ENCODE measurements at regions not wholly inside any gene's neighbourhood (a gene's known extent, or its start where the extent isn't known, plus 50 kb on each side); places are given as distances from the start of the nearest gene placed in this dataset.

DNA sequence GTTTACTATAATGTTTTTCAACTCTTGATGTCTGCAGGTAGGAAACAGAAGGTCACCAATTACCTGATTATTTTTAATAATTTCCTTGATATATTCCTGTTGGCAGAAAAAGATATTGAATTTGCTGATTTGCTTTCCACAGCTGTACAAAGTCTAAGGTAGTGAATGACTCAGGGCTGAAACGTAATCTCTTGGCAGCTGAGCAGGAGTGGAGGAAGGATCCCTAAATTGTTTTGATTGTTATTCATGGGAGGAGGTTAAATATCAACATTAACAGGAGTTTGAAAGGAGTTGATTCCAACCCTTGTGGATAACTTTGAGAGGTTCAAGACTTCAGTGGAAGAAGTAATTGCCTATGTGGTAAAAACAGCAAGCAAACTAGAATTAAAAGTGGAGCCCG is 345.2 kb upstream of the SLC8A1 start:
- DNase-seq (ENCODE audit: low read depth in 2 of 2) = no peak

DNA sequence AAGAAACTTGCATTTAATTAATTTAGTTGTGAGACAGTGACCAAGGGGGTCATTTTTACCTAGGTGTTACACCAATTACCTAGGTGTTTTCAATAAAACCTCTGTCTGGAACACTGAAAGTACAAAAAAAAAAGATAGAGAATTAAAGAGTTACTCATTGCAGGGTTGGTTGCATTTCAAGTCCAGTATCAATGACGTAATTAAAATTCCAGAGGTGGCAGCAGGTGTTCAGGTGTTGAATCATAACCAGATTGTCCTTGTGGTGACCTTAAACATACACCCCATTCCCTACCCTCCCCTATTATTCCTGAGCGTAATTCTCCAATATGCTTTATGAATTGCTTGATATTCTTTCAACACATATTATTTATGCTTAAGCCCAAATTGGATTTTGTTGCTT is 352.0 kb upstream of the SLC8A1 start:
- DNase-seq (ENCODE audit: low read depth in 2 of 2) = no peak

DNA sequence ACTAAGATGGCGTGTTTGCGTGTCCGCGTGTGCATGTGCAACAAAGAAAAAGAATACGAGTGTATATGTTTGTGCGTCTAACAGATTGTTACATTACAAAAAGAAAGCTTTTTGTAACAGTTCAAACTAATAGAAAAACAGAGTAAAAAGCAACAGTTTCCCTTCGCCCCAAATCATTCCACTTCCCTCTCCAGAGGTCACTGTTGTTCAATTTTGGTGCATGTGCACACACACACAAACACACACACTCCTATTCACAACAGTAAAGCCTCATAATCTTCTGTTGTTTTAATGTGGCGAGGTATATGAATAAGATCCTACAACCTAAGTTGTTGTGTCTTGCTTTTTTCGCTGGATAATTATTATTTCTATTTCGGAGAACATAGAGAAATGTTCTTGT is 357.3 kb upstream of the SLC8A1 start:
- no peak for DNase-seq (ENCODE audit: low read depth in 2 of 2)

- no peak for DNase-seq (ENCODE audit: low read depth in 2 of 2)
Measured at GRCh38 chr2:40814616-40815015, 362.7 kb upstream of the SLC8A1 start.

- DNase-seq (ENCODE audit: low read depth in 2 of 2) = no peak
Measured at GRCh38 chr2:40820319-40820718, 368.4 kb upstream of the SLC8A1 start.

DNA sequence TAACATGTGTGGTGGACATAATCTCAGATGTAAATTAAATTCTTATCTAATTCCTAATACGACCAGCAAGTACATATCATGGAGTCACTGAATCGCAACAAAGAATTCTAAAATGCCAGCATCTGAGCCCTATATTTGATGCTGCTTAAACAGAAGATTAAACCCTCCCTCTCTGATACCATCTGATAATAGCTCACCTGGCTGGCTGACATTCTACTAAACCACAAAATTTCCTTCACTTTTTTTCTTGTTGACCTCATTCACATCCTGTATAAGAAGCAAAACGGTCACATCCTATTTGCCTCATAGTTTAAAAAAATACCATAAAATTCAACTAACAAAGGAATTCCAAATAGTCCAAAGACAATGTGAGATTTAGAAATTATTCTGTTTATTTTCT is 371.6 kb upstream of the SLC8A1 start:
- no peak for DNase-seq (ENCODE audit: low read depth in 2 of 2)

DNA sequence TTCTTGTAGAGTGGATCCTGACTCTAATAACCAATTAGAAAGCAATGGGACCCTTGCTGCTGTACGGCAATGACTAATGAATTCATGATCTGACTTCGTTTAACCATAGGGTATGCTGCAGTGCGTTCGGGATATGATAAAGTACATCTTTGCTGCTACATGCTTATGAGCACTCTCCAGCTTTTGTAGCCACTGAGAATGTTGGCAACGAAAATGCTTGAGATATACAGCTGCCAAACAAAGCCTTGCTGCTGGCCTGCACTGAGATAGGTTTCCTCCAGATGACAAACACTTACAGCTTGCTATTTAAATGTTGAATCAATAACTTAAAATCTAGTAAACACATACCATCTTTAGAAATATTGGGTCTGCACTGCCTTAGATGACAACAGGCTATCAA is 372.4 kb upstream of the SLC8A1 start:
- no peak for DNase-seq (ENCODE audit: low read depth in 2 of 2)

- DNase-seq (ENCODE audit: low read depth in 2 of 2) = no peak
Measured at GRCh38 chr2:40827392-40827791, 375.5 kb upstream of the SLC8A1 start.

DNA sequence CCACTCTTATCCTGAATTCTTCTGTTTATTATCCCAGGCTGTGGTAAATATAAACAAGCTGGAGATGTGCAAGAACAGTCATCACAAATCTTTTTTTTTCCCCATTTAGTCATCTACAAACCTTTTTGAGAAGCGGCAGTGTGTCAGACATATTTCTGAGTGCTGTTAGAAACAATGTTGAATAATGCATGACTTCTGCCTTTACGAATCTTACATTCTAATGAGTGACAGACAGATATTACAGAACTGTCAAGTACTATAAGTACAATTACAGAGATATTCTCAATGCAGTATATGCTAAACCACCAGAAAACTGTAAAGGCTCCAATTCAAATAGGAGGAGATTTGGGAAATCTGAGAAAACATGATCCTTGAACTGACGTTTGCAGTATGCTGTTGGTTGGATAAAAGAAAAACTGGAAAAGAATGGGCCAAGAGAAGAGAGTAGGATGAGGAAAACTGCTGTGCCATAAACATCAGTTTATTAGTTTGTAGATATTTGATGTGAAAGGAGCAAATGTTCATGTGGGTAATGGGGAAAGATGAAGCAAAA is 379.5 kb upstream of the SLC8A1 start:
- DNase-seq (ENCODE audit: low read depth in 2 of 2) = no peak

- DNase-seq (ENCODE audit: low read depth in 2 of 2) = no peak
Measured at GRCh38 chr2:40841856-40842255, 390.0 kb upstream of the SLC8A1 start.

GRCh38 chr2:40844353-40845277 is 392.7 kb upstream of the SLC8A1 start:
- no peak for DNase-seq (ENCODE audit: low read depth in 2 of 2)

GRCh38 chr2:40851661-40852060 is 399.8 kb upstream of the SLC8A1 start:
- no peak for DNase-seq (ENCODE audit: low read depth in 2 of 2)

GRCh38 chr2:40859617-40860016 is 407.7 kb upstream of the SLC8A1 start:
- DNase-seq (ENCODE audit: low read depth in 2 of 2) = no peak

- DNase-seq (ENCODE audit: low read depth in 2 of 2) = no peak
Measured at GRCh38 chr2:40867829-40868228, 415.9 kb upstream of the SLC8A1 start.

- no peak for DNase-seq (ENCODE audit: low read depth in 2 of 2)
Measured at GRCh38 chr2:40872580-40872979, 420.7 kb upstream of the SLC8A1 start.

GRCh38 chr2:40874380-40874779 is 422.5 kb upstream of the SLC8A1 start:
- no peak for DNase-seq (ENCODE audit: low read depth in 2 of 2)

DNA sequence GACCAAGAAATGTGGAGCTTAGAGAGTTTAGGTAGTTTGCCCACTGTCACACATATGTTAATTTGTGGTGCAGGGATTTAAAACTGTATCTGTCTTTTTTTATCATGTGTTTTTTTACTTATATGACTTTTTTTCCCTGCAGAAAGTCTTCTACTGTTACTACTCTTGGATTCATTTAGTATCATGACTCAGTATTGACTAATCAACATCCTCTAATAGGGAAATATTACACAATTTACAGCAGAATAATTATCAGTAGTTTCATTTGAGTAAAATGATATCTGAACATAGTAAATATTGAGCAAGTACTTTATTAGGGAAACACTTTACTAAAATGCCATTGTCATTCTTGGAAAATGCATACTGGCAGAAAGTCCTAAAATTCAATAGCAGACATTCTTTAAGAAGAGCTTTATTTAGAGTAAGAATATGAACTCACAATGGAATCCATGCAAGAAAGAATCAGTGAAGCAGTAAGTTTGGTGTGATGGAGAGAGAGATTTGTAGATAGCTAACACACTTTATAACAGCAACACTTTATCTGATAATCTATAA is 425.9 kb upstream of the SLC8A1 start:
- no peak for DNase-seq (ENCODE audit: low read depth in 2 of 2)

- DNase-seq (ENCODE audit: low read depth in 2 of 2) = no peak
Measured at GRCh38 chr2:40879305-40879704, 427.4 kb upstream of the SLC8A1 start.

- no peak for DNase-seq (ENCODE audit: low read depth in 2 of 2)
Measured at GRCh38 chr2:40886100-40886499, 434.2 kb upstream of the SLC8A1 start.

DNA sequence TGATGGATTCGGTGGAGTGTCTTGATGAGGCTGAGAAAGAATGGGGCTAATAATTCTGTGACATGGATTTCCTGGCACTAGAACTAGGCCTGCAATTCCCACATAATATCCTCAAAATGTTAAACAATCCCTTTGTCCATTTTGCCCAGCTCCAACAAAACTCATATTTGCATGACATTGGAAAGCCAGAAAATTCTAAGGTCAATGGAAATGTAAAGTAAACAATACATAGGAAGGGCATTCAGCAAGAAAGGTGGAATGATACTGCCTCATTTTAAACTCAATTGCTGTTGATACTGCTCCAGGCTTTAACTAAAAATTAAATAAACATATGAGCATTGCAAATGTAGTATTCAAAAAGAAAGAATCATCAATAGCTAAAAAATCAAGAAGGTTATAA is 434.8 kb upstream of the SLC8A1 start:
- no peak for DNase-seq (ENCODE audit: low read depth in 2 of 2)

DNA sequence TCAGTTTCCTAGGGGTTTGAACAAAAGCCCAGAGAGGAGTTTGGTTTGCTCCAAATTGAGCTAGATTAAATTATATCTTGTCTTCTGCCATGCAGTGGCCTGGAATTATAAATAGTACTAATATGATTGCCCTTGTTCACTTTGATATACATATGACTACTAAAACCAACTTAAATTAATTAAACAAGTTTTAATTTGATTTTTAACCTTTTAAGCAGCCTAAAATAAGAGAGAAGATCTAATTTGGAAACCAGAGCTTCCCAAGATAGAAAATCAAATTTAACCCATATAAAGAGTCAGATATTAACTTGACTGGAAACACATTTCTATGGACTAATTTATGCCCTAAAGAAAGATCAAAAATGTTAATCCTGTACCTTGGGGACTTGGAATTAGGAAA is 444.5 kb upstream of the SLC8A1 start:
- no peak for DNase-seq (ENCODE audit: low read depth in 2 of 2)

DNA sequence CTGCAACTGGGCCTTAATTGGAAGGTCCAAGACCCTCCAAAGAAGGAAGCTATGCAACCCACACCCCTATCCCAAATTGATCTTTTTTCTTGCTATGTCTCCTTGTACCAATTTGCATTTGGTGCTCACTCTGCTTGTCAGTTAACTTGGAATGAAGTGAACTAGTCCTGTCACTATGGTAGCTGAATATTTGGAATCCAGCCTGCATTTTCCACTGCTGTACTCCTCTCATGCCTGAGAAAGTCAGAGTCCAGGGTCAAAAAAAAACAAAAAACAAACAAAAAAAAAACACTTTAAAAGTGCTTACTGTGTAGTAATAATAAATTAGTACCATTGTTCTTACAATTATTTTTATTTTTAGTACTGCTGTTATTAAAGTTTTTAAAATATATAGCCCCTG is 462.8 kb upstream of the SLC8A1 start:
- DNase-seq (ENCODE audit: low read depth in 2 of 2) = no peak

DNA sequence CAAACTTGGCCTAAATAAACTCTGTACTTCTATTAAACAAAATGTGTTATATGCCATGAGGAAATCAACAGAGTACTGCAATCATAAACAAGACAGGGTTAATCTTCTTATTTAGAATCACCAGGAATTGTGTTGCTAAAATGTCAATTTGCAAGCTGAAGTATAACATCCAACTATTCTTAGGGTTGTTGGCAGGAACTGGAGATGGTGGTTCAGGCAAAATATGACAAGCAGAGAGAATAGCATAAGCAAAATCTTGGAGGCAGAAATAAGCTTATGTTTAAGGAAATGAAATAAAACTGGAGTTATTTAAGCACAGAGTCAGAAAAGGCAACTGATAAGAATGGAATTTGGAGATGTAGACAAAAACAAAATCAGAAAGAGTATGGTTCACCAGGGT is 463.8 kb upstream of the SLC8A1 start:
- DNase-seq (ENCODE audit: low read depth in 2 of 2) = no peak
